CD14-positive monocyte (primary cell): ENCODE measurements at regions not wholly inside any gene's neighbourhood (a gene's known extent, or its start where the extent isn't known, plus 50 kb on each side); places are given as distances from the start of the nearest gene placed in this dataset.

ENCODE experiments used
- DNase-seq, 3 donors: peaks; one replicate each; pipeline ENCODE4 v3.0.0-alpha.2; 2011 to 2022
- H2AFZ ChIP-seq: 2 replicates; pipeline ENCODE4 v1.6.0; 2012; ENCODE audit warnings: mild to moderate bottlenecking, low read depth, low read length, inconsistent platforms; ENCODE audit not compliant: insufficient read depth, poor library complexity, severe bottlenecking
- H3K27ac ChIP-seq, 2 donors: 1 replicate in 1 of 2; 2 replicates in 1 of 2; pipeline ENCODE4 v1.5.1; 2012 to 2013; ENCODE audit warnings: low read length in 2 of 2, control low read depth in 1 of 2, inconsistent platforms in 1 of 2, low read depth in 1 of 2, mild to moderate bottlenecking in 1 of 2
- H3K27me3 ChIP-seq, 2 donors: one replicate each; pipeline versions ENCODE4 v1.6.0 to v1.6.1; 2011 to 2013; ENCODE audit warnings: low read length in 2 of 2; ENCODE audit not compliant: control insufficient read depth in 2 of 2, insufficient read depth in 2 of 2
- H3K36me3 ChIP-seq, 2 donors: replicated peaks in 1 of 2; 1 replicate in 1 of 2; 2 replicates in 1 of 2; pipeline versions ENCODE4 v1.5.1 to v1.6.1; 2012 to 2013; ENCODE audit warnings: low read length in 2 of 2, control low read depth in 1 of 2, inconsistent platforms in 1 of 2, mild to moderate bottlenecking in 1 of 2; ENCODE audit not compliant: insufficient read depth in 2 of 2, control insufficient read depth in 1 of 2
- H3K4me1 ChIP-seq, 2 donors: 1 replicate in 1 of 2; 2 replicates in 1 of 2; pipeline versions ENCODE4 v1.5.1 to v1.6.1; 2012 to 2013; ENCODE audit warnings: low read length in 2 of 2, control low read depth in 1 of 2, inconsistent platforms in 1 of 2, mild to moderate bottlenecking in 1 of 2, moderate library complexity in 1 of 2; ENCODE audit not compliant: insufficient read depth in 2 of 2, control insufficient read depth in 1 of 2
- H3K4me2 ChIP-seq: replicated peaks from 2 replicates; pipeline ENCODE3; 2012; ENCODE audit warnings: low read length, moderate library complexity, mild to moderate bottlenecking; ENCODE audit not compliant: poor library complexity, severe bottlenecking; ENCODE audit errors: extremely low read depth
- H3K4me3 ChIP-seq, 3 experiments: fragments of 200-600 bp in 1 of 3; sonication (generic) in 1 of 3; replicated peaks in 1 of 3; 1 replicate in 2 of 3; 2 replicates in 1 of 3; pipeline ENCODE4 v1.5.1; 2011 to 2013; ENCODE audit warnings: low read length in 3 of 3, mild to moderate bottlenecking in 3 of 3, control low read depth in 2 of 3, low read depth in 2 of 3, inconsistent platforms in 1 of 3, moderate library complexity in 1 of 3
- H3K79me2 ChIP-seq: 2 replicates; pipeline ENCODE4 v1.6.0; 2012; ENCODE audit warnings: mild to moderate bottlenecking, control low read depth, inconsistent platforms, low read length, moderate library complexity; ENCODE audit not compliant: insufficient read depth
- H3K9ac ChIP-seq: 2 replicates; pipeline ENCODE4 v1.6.0; 2017; ENCODE audit warnings: low read length, mild to moderate bottlenecking; ENCODE audit not compliant: insufficient read depth, poor library complexity, severe bottlenecking
- H3K9me3 ChIP-seq, 2 donors: replicated peaks in 1 of 2; 1 replicate in 1 of 2; 2 replicates in 1 of 2; pipeline versions ENCODE4 v1.5.1 to v1.6.1; 2012 to 2013; ENCODE audit warnings: low read length in 2 of 2, control low read depth in 1 of 2; ENCODE audit not compliant: control insufficient read depth in 1 of 2, insufficient read depth in 1 of 2
- H4K20me1 ChIP-seq: 2 replicates; pipeline ENCODE4 v1.6.0; 2012; ENCODE audit warnings: mild to moderate bottlenecking, low read length, control low read depth, moderate library complexity; ENCODE audit not compliant: insufficient read depth
- H3K27ac Mint-ChIP-seq, 7 donors: one replicate each; pipeline ENCODE4 v1.8.0; 2020; ENCODE audit warnings: mild to moderate bottlenecking in 7 of 7, mixed read lengths in 7 of 7, moderate library complexity in 6 of 7, inconsistent platforms in 2 of 7
- H3K27me3 Mint-ChIP-seq, 3 donors: one replicate each; pipeline ENCODE4 v1.8.0; 2021 to 2022; ENCODE audit warnings: low read depth in 3 of 3, mild to moderate bottlenecking in 3 of 3, mixed read lengths in 3 of 3, moderate library complexity in 3 of 3, inconsistent platforms in 1 of 3
- H3K36me3 Mint-ChIP-seq, 2 donors: one replicate each; pipeline ENCODE4 v1.8.0; 2020; ENCODE audit warnings: mixed read lengths in 2 of 2, inconsistent platforms in 1 of 2, mild to moderate bottlenecking in 1 of 2
- H3K4me1 Mint-ChIP-seq: one replicate; pipeline ENCODE4 v1.8.0; 2020; ENCODE audit warnings: mild to moderate bottlenecking, mixed read lengths
- H3K4me3 Mint-ChIP-seq, 2 donors: one replicate each; pipeline ENCODE4 v1.8.0; 2020; ENCODE audit warnings: mild to moderate bottlenecking in 2 of 2, mixed read lengths in 2 of 2, moderate library complexity in 1 of 2
- H3K9me3 Mint-ChIP-seq, 7 donors: one replicate each; pipeline ENCODE4 v1.8.0; 2020 to 2022; ENCODE audit warnings: mixed read lengths in 7 of 7, mild to moderate bottlenecking in 6 of 7, moderate library complexity in 6 of 7, inconsistent platforms in 2 of 7
- WGBS: methylation state at CpG from one replicate; pipeline ENCODE4 v1.1.5; 2013; ENCODE audit warnings: missing lambda C conversion rate; ENCODE audit not compliant: insufficient coverage; 5-methylcytosine and 5-hydroxymethylcytosine counted together
- intact Hi-C, 2 donors: fragments of 100-400 bp; cut with micrococcal nuclease; formaldehyde crosslinking; loops; one replicate each; pipeline versions ENCODE4 v1.15.0 to v1.15.1; 2023
- TF ChIP-seq, protein P1 (sequence below): fragments of 200-600 bp; IDR thresholded peaks from one replicate; pipeline ENCODE4 v1.8.0; 2022; ENCODE audit warnings: antibody characterized with exemption, mild to moderate bottlenecking

DNA sequence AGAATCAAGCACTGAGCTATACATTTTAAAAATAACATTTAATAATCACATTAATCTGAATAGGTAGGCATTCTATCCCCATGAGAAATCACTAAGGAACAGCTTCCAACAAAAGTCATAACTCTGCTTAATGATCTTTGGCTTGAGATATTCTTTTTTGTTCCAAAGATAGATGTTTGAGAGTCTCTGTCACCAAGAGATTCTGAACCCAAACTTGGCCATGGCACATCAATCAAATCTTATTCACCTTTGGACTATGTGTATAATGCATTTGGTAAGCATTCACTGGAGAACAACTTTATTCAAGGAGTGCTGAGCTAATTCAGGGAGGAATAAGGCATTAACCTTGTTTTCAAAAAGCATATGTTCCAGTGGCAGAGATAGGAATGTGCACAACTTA lies 743.3 kb downstream of the SLC4A3 start:
- Mint-ChIP-seq H3K4me3 (no peak overlapping the region), H3K9me3 (peaks cover 0 to 5% (median 2%) of the 10 kb centered on the region in 7 donors), H3K4me1 (no peaks in the 10 kb centered on the region), H3K27me3 (peaks cover 0 to 1% (median 0%) of the 10 kb centered on the region in 3 donors), H3K27ac (no peak overlapping the region), H3K36me3 (no peaks in the 10 kb centered on the region)
- Histone ChIP-seq H3K27ac (no peak overlapping the region), H3K4me1 (no peaks in the 10 kb centered on the region), H3K9ac (no peak overlapping the region), H3K4me3 (no peak overlapping the region), H3K79me2 (no peaks in the 10 kb centered on the region), H4K20me1 (no peaks in the 10 kb centered on the region), H3K4me2 (no peak overlapping the region), H3K36me3 (no peaks in the 10 kb centered on the region), H3K27me3 (no peaks in the 10 kb centered on the region), H3K9me3 (peaks cover 2 to 5% of the 10 kb centered on the region in 2 donors), H2AFZ (no peak overlapping the region)
- intact Hi-C loops, result no loop called here
- TF ChIP-seq, protein P1, sequence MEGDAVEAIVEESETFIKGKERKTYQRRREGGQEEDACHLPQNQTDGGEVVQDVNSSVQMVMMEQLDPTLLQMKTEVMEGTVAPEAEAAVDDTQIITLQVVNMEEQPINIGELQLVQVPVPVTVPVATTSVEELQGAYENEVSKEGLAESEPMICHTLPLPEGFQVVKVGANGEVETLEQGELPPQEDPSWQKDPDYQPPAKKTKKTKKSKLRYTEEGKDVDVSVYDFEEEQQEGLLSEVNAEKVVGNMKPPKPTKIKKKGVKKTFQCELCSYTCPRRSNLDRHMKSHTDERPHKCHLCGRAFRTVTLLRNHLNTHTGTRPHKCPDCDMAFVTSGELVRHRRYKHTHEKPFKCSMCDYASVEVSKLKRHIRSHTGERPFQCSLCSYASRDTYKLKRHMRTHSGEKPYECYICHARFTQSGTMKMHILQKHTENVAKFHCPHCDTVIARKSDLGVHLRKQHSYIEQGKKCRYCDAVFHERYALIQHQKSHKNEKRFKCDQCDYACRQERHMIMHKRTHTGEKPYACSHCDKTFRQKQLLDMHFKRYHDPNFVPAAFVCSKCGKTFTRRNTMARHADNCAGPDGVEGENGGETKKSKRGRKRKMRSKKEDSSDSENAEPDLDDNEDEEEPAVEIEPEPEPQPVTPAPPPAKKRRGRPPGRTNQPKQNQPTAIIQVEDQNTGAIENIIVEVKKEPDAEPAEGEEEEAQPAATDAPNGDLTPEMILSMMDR, result no peak
- no peak for DNase-seq

DNA sequence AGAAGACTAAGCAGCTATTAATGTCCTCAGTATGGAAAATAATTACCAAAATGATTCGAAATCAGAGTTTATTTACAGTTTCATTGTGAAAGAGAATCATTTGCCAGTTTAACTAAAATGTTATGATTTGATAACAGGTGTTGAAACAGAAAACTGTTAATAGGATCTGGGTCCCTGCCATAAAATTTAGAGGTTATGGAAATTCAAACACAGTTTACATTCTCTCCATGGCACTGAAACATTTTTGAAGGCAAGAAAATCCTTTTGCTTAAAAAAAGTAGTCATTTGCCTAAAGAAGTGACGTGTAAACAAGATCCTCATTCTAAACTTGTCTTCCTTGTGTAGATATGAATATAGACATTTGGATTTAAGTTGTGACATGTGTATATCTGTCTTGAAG lies 743.8 kb downstream of the SLC4A3 start:
- no peak overlapping the region for H3K4me3 Mint-ChIP-seq
- H3K9me3 ChIP-seq, result peaks cover 2% of the 10 kb centered on the region in 2 donors
- H3K4me1 ChIP-seq, result no peaks in the 10 kb centered on the region
- no peaks in the 10 kb centered on the region for H3K27me3 ChIP-seq
- peaks cover 0 to 6% (median 2%) of the 10 kb centered on the region in 7 donors for H3K9me3 Mint-ChIP-seq
- no peak overlapping the region for H3K27ac Mint-ChIP-seq
- H3K36me3 ChIP-seq, result no peaks in the 10 kb centered on the region
- no peaks in the 10 kb centered on the region for H3K4me1 Mint-ChIP-seq
- H3K9ac ChIP-seq, result no peak overlapping the region
- H3K4me3 ChIP-seq, result no peak overlapping the region
- no peak for DNase-seq
- no CpG with 5 or more reads among the region's 2 CpGs for WGBS
- no peaks in the 10 kb centered on the region for H4K20me1 ChIP-seq
- H3K27me3 Mint-ChIP-seq, result peaks cover 0 to 1% (median under 1%) of the 10 kb centered on the region in 3 donors
- TF ChIP-seq, protein P1, result no peak
- no peak overlapping the region for H3K4me2 ChIP-seq
- intact Hi-C loops, result no loop called here
- H3K79me2 ChIP-seq, result no peaks in the 10 kb centered on the region
- no peaks in the 10 kb centered on the region for H3K36me3 Mint-ChIP-seq
- no peak overlapping the region for H3K27ac ChIP-seq
- H2AFZ ChIP-seq, result no peak overlapping the region
